HEK293 (cell line): ENCODE measurements at regions not wholly inside any gene's neighbourhood (a gene's known extent, or its start where the extent isn't known, plus 50 kb on each side); places are given as distances from the start of the nearest gene placed in this dataset.

Experiments
- CTCF ChIA-PET: fragments of 350-600 bp; formaldehyde crosslinking; extraction: SDS; loops from one replicate; lab custom pipeline; 2021; ENCODE audit warnings: antibody characterized with exemption; lab: Yijun Ruan, JAX
- POLR2A ChIA-PET: fragments of 300-600 bp; formaldehyde crosslinking; extraction: SDS; loops from one replicate; lab custom pipeline; 2020; ENCODE audit warnings: antibody characterized with exemption, inconsistent platforms; lab: Yijun Ruan, JAX
- H3K27ac ChIP-seq: fragments of 200-500 bp; sonication (Bioruptor generic); 2 replicates; pipeline ENCODE4 v1.5.1; 2014; ENCODE audit warnings: low read depth, low read length, control low read depth, inconsistent platforms; ENCODE audit errors: extremely low read depth
- H3K36me3 ChIP-seq, 2 experiments: fragments of 200-500 bp in 1 of 2; sonication (Bioruptor generic) in 1 of 2; 1 replicate in 1 of 2; 2 replicates in 1 of 2; pipeline ENCODE4 v1.5.1; 2014 to 2017; ENCODE audit warnings: inconsistent platforms in 2 of 2, low read length in 2 of 2; ENCODE audit not compliant: control insufficient read depth in 2 of 2, insufficient read depth in 1 of 2
- H3K4me1 ChIP-seq: fragments of 200-500 bp; sonication (Bioruptor generic); 2 replicates; pipeline ENCODE4 v1.5.1; 2014; ENCODE audit warnings: mild to moderate bottlenecking, low read length, inconsistent platforms; ENCODE audit not compliant: control insufficient read depth, insufficient read depth
- H3K4me3 ChIP-seq: 2 replicates; pipeline ENCODE4 v1.5.1; 2011; ENCODE audit warnings: low read depth, mild to moderate bottlenecking, control low read depth, low read length, moderate library complexity
- H3K9me3 ChIP-seq: fragments of 200-500 bp; sonication (Bioruptor generic); 2 replicates; pipeline ENCODE4 v1.5.1; 2014; ENCODE audit warnings: low read depth, low read length, inconsistent platforms; ENCODE audit not compliant: control insufficient read depth, insufficient read depth
- KLF8 ChIP-seq: fragments of 450-650 bp; formaldehyde crosslinking; IDR thresholded peaks from 2 replicates; pipeline ENCODE4 v1.5.1; 2016; ENCODE audit warnings: missing biosample characterization, missing genetic modification characterization
- RBAK ChIP-seq: fragments of 450-650 bp; formaldehyde crosslinking; IDR thresholded peaks from 2 replicates; pipeline ENCODE4 v1.5.1; 2016; ENCODE audit warnings: missing biosample characterization, missing genetic modification characterization
- ZBTB21 ChIP-seq: fragments of 450-650 bp; formaldehyde crosslinking; IDR thresholded peaks from 2 replicates; pipeline ENCODE4 v1.5.1; 2017; ENCODE audit warnings: missing biosample characterization, missing genetic modification characterization
- ZNF138 ChIP-seq: fragments of 450-650 bp; formaldehyde crosslinking; IDR thresholded peaks from 2 replicates; pipeline ENCODE4 v1.5.1; 2016; ENCODE audit warnings: missing biosample characterization, missing genetic modification characterization, borderline replicate concordance
- ZNF169 ChIP-seq: fragments of 450-650 bp; formaldehyde crosslinking; IDR thresholded peaks from 2 replicates; pipeline ENCODE4 v1.5.1; 2016; ENCODE audit warnings: missing biosample characterization, missing genetic modification characterization
- ZNF184 ChIP-seq: fragments of 450-650 bp; IDR thresholded peaks from 2 replicates; pipeline ENCODE4 v1.5.1; 2018; ENCODE audit warnings: missing biosample characterization, mild to moderate bottlenecking, missing genetic modification characterization
- ZNF214 ChIP-seq: fragments of 450-650 bp; formaldehyde crosslinking; IDR thresholded peaks from 2 replicates; pipeline ENCODE4 v1.5.1; 2017; ENCODE audit warnings: missing biosample characterization, mild to moderate bottlenecking, missing genetic modification characterization, borderline replicate concordance
- ZNF221 ChIP-seq: fragments of 450-650 bp; formaldehyde crosslinking; IDR thresholded peaks from 2 replicates; pipeline ENCODE4 v1.5.1; 2017; ENCODE audit warnings: missing biosample characterization, missing genetic modification characterization, borderline replicate concordance
- ZNF266 ChIP-seq: fragments of 450-650 bp; formaldehyde crosslinking; IDR thresholded peaks from 2 replicates; pipeline ENCODE4 v1.5.1; 2016; ENCODE audit warnings: missing biosample characterization, missing genetic modification characterization, low read depth
- ZNF302 ChIP-seq: fragments of 450-650 bp; formaldehyde crosslinking; IDR thresholded peaks from 2 replicates; pipeline ENCODE4 v1.5.1; 2016; ENCODE audit warnings: missing biosample characterization, missing genetic modification characterization, low read depth
- ZNF677 ChIP-seq: fragments of 450-650 bp; IDR thresholded peaks from 2 replicates; pipeline ENCODE4 v1.5.0; 2018; ENCODE audit warnings: missing biosample characterization, mild to moderate bottlenecking, missing genetic modification characterization, moderate library complexity
- ZNF792 ChIP-seq: fragments of 450-650 bp; formaldehyde crosslinking; IDR thresholded peaks from 2 replicates; pipeline ENCODE4 v1.5.1; 2016; ENCODE audit warnings: missing biosample characterization, missing genetic modification characterization
- TF ChIP-seq, protein P1 (sequence below): fragments of 450-650 bp; formaldehyde crosslinking; IDR thresholded peaks from 2 replicates; pipeline ENCODE4 v1.5.1; 2017; ENCODE audit warnings: missing biosample characterization, missing genetic modification characterization
- TF ChIP-seq, protein P2 (sequence below): fragments of 450-650 bp; formaldehyde crosslinking; IDR thresholded peaks from 2 replicates; pipeline ENCODE4 v1.5.1; 2016; ENCODE audit warnings: missing biosample characterization, missing genetic modification characterization
- TF ChIP-seq, protein P3 (sequence below): fragments of 450-650 bp; formaldehyde crosslinking; IDR thresholded peaks from 2 replicates; pipeline ENCODE4 v1.5.1; 2016; ENCODE audit warnings: missing biosample characterization, missing genetic modification characterization
- TF ChIP-seq, protein P4 (sequence below): fragments of 450-650 bp; formaldehyde crosslinking; IDR thresholded peaks from 2 replicates; pipeline ENCODE4 v1.5.1; 2016; ENCODE audit warnings: missing biosample characterization, missing genetic modification characterization

- TF ChIP-seq ZNF302 (tag by site-specific recombination) (no peak), ZNF214 (tag by site-specific recombination) (no peak), ZNF677 (no peak)
- TF ChIP-seq, protein P1, sequence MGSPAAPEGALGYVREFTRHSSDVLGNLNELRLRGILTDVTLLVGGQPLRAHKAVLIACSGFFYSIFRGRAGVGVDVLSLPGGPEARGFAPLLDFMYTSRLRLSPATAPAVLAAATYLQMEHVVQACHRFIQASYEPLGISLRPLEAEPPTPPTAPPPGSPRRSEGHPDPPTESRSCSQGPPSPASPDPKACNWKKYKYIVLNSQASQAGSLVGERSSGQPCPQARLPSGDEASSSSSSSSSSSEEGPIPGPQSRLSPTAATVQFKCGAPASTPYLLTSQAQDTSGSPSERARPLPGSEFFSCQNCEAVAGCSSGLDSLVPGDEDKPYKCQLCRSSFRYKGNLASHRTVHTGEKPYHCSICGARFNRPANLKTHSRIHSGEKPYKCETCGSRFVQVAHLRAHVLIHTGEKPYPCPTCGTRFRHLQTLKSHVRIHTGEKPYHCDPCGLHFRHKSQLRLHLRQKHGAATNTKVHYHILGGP (tag by site-specific recombination) = no peak
- TF ChIP-seq, protein P2, sequence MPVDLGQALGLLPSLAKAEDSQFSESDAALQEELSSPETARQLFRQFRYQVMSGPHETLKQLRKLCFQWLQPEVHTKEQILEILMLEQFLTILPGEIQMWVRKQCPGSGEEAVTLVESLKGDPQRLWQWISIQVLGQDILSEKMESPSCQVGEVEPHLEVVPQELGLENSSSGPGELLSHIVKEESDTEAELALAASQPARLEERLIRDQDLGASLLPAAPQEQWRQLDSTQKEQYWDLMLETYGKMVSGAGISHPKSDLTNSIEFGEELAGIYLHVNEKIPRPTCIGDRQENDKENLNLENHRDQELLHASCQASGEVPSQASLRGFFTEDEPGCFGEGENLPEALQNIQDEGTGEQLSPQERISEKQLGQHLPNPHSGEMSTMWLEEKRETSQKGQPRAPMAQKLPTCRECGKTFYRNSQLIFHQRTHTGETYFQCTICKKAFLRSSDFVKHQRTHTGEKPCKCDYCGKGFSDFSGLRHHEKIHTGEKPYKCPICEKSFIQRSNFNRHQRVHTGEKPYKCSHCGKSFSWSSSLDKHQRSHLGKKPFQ (tag by site-specific recombination) = no peak
- Histone ChIP-seq H3K4me3 (no peak overlapping the region), H3K4me1 (no peaks in the 10 kb centered on the region), H3K27ac (no peak overlapping the region), H3K9me3 (no peaks in the 10 kb centered on the region), H3K36me3 (no peaks in the 10 kb centered on the region)
- ChIA-PET CTCF (no interaction called here), POLR2A (no interaction called here)
These were observed 125.1 kb upstream of the SGCD start for GRCh38 chr5:156201788-156202403.

- Histone ChIP-seq H3K36me3 (no peaks in the 10 kb centered on the region), H3K9me3 (no peaks in the 10 kb centered on the region), H3K27ac (no peak overlapping the region), H3K4me3 (no peak overlapping the region), H3K4me1 (no peaks in the 10 kb centered on the region)
- no peak for TF ChIP-seq ZNF266
- TF ChIP-seq, protein P3, sequence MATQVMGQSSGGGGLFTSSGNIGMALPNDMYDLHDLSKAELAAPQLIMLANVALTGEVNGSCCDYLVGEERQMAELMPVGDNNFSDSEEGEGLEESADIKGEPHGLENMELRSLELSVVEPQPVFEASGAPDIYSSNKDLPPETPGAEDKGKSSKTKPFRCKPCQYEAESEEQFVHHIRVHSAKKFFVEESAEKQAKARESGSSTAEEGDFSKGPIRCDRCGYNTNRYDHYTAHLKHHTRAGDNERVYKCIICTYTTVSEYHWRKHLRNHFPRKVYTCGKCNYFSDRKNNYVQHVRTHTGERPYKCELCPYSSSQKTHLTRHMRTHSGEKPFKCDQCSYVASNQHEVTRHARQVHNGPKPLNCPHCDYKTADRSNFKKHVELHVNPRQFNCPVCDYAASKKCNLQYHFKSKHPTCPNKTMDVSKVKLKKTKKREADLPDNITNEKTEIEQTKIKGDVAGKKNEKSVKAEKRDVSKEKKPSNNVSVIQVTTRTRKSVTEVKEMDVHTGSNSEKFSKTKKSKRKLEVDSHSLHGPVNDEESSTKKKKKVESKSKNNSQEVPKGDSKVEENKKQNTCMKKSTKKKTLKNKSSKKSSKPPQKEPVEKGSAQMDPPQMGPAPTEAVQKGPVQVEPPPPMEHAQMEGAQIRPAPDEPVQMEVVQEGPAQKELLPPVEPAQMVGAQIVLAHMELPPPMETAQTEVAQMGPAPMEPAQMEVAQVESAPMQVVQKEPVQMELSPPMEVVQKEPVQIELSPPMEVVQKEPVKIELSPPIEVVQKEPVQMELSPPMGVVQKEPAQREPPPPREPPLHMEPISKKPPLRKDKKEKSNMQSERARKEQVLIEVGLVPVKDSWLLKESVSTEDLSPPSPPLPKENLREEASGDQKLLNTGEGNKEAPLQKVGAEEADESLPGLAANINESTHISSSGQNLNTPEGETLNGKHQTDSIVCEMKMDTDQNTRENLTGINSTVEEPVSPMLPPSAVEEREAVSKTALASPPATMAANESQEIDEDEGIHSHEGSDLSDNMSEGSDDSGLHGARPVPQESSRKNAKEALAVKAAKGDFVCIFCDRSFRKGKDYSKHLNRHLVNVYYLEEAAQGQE (tag by site-specific recombination) = peak; percentile 82
- POLR2A ChIA-PET = no interaction called here
- CTCF ChIA-PET = interaction anchor here (0.6 to 0.7 kb wide), 2 partner anchors 13 to 61 kb away, joined by 3 read pairs; no protein-coding TSS in a partner anchor
These were observed 118.7 kb upstream of the SGCD start for GRCh38 chr5:156208271-156208670.

DNA sequence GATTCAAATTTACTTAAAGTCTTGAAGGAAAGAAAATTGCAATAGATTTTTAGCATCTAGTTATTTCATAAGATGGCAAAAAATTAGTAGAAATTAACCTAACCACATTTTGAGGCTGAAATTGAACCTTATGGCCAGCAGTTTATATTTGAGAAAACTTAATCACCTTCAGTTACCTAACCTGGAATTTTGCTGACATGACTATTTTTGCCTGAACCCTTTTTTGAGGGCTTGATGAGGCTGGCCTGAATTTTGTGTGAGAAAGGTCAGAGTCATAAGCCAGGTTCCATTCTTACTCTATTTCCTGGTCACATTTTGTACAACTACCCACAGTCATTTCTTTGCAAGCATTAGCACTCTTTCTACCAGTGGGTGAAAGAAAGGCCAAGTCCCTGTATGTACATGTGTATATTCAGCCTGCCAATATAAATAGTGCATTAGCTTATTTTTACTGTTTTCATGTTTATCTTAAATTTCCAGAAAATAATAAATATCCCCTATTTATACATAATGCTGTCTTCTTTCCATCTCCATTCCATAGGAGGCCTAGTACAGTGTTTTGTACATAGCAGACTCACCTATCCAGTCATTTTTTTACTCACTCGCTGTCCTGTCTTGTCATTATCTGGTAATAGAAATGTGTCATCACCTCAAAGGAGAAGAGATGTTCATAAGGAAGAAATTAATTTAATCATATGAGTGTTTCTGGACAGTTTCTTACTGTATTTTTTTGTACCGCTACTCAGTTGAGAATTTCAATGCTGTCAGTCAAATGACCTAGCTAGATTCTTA, 108.4 kb upstream of the SGCD start:
- H3K9me3 ChIP-seq = no peaks in the 10 kb centered on the region
- no peaks in the 10 kb centered on the region for H3K36me3 ChIP-seq
- H3K4me1 ChIP-seq = no peaks in the 10 kb centered on the region
- ChIA-PET POLR2A (no interaction called here), CTCF (no interaction called here)
- H3K4me3 ChIP-seq = no peak overlapping the region
- no peak overlapping the region for H3K27ac ChIP-seq
- TF ChIP-seq ZNF221 (tag by site-specific recombination) (no peak), KLF8 (tag by site-specific recombination) (no peak), ZNF184 (no peak), ZBTB21 (tag by site-specific recombination) (no peak), ZNF169 (tag by site-specific recombination) (no peak), ZNF792 (no peak), ZNF138 (no peak), RBAK (tag by site-specific recombination) (no peak)
- TF ChIP-seq, protein P4, sequence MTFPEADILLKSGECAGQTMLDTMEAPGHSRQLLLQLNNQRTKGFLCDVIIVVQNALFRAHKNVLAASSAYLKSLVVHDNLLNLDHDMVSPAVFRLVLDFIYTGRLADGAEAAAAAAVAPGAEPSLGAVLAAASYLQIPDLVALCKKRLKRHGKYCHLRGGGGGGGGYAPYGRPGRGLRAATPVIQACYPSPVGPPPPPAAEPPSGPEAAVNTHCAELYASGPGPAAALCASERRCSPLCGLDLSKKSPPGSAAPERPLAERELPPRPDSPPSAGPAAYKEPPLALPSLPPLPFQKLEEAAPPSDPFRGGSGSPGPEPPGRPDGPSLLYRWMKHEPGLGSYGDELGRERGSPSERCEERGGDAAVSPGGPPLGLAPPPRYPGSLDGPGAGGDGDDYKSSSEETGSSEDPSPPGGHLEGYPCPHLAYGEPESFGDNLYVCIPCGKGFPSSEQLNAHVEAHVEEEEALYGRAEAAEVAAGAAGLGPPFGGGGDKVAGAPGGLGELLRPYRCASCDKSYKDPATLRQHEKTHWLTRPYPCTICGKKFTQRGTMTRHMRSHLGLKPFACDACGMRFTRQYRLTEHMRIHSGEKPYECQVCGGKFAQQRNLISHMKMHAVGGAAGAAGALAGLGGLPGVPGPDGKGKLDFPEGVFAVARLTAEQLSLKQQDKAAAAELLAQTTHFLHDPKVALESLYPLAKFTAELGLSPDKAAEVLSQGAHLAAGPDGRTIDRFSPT (tag by site-specific recombination) = no peak
